Cardiac septum (tissue), 1 donor: ENCODE measurements at regions not wholly inside any gene's neighbourhood (a gene's known extent, or its start where the extent isn't known, plus 50 kb on each side); places are given as distances from the start of the nearest gene placed in this dataset.
"Not testable (repeated sequence)": the region's sequence is repeated elsewhere in the genome, so short reads cannot be mapped to it uniquely, and the experiment has no call there.

Experiments
- DNase-seq: peaks from one replicate; pipeline ENCODE4 v3.0.0-alpha.2; 2020; ENCODE audit warnings: low spot score
- intact Hi-C: fragments of 100-400 bp; cut with DNase I; formaldehyde crosslinking; loops from one replicate; pipeline ENCODE4 v1.14.0; 2022
- donor health status: DM: no; HTN: no; CAD: no.

DNA sequence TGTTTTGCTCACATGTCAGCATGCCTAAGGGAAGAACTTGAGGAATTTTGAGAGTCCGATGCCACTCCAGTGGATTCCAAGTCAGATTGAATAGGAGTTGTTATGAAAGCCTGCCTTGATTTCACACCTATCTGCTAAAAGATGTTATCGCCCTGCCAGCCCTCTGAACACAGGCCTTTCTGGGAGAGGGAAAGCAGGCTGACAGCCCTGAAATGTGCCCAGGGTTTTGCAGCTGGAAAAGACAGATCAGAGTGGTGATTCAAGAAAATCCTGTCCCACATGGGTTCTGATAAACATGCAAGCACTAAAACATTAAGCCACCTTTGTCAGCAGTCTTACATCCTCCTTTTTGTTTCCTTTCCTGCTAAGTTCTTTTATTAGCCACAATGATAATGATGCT is 1752.9 kb upstream of the CELF4 start:
- DNase-seq, result no peak
- intact Hi-C loops, result no loop called here

DNA sequence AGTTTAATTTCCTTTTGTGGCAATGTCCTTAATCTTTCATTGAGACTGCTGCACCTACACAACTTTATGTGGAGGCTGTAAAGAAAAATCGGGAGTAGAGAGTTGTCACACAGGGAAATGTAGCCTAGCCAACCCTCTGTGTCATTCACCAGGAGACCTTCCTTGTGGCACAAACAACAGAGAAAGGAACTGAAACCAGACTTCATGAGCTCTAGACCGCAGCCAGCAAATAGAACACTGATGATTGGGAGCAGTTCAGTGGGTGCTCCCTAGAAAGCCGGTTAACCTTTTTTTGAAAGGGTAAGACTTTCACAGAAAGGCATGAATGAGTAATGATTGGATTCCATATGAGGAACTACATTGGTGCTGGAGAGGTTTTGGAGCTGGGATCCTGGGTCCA is 1752.4 kb upstream of the CELF4 start:
- intact Hi-C loops, result no loop called here
- DNase-seq, result no peak

DNA sequence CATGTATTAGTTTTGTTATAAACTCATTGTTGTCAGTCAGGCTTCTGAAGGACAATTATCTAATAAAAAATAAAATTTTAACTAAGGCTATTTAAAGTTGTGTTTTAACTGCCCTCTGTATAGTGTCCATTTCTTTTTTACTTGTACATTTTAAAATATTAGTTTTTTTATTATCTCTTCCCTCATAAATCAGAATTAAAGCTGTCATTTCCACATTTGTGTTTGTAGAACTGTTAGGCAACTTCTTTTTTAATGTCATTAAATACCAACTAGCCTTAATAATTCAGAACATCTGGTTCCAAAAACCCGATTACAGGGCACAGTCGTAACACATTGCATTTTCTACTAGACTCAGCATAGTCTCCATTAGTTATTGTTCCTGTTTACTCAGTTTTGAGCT is 1749.0 kb upstream of the CELF4 start:
- no peak for DNase-seq
- intact Hi-C loops, result no loop called here

DNA sequence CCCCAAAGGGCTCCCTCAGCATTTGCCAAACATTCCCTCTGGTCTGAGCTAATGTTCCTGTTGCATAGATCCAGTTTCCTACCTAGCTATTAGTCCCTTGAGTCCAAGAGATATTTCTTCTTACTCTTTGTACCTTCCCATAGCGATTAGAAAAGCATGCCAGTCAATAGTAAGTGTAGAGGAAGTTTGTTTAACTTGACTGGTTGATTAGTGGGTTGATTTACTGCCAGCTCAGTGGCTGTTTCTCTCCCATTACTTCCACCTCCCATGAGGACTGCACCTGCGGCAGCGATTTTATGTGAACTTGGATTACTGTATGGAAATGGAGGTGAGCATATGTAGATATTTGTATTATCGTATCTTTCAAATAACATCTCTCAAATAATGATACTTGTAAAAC is 1748.4 kb upstream of the CELF4 start:
- intact Hi-C loops, result no loop called here

DNA sequence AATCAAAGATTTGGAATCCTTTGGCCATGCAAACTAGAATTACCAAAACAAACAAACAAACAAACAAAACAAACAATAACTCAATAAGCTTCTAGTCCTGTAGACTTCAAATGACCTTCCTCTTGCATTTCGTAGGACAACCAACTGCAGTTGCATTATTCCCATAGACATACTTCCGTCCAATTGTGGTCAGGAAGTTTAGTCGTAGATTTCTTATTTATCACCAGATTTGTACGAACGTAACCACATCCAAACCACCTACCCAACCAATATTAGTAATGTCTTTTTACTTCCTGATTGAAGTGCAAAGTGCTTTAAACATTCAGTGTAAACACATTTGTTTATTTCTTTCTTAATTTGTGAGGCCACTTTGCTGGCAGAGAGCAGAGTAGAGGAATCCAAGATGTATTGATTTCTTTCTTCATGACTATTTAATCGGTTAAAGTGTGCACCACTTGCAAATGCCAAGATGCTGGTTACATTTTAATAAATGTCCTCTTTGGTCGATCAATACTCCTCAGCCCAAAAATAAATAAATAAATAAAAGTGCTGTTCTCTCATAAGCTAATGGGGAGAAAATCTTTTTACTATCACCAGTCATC is 1745.6 kb upstream of the CELF4 start:
- no peak for DNase-seq
- intact Hi-C loops, result no loop called here

More for the DNA sequence above, 1748.4 kb upstream of the CELF4 start:
- DNase-seq, result no peak

DNA sequence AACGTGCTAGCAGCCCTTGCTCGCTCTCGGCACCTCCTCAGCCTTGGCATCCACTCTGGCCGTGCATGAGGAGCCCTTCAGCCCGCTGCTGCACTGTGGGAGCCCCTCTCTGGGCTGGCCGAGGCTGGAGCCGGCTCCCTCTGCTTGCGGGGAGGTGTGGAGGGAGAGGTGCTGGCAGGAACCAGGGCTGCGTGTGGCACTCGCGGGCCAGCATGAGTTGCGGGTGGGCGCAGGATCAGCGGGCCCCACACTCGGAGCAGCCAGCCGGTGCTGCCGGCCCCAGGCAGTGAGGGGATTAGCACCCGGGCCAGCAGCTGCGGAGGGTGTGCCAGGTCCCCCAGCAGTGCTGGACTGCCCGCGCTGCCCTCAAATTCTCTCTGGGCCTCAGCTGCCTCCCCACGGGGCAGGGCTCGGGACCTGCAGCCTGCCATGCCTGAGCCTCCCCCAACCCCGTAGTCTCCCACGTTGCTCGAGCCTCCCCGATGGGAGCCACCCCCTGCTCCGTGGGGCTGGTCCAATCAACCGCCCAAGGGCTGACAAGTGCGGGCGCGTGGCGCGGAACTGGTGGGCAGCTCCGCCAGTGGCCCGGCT is 1743.4 kb upstream of the CELF4 start:
- intact Hi-C loops, DNase-seq: not testable (repeated sequence)

DNA sequence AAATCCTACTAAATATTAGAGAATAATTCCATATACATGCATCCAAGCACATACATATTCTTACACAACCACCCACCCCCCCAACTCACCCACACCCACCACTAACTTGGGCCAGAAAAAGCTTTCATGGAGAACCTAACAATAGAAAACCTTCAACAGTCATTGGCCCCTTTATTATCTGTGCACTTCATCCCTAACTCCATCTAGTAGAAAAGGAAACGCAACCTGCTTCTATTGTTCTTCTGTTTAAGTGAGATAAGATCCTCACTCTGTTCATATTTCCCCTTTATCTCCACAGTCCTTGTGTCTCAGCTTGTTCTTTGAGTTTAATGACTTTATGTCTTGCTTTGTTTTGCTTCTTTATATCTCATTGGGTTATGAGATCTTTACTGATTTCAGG is 1740.2 kb upstream of the CELF4 start:
- no peak for DNase-seq
- intact Hi-C loops, result no loop called here

DNA sequence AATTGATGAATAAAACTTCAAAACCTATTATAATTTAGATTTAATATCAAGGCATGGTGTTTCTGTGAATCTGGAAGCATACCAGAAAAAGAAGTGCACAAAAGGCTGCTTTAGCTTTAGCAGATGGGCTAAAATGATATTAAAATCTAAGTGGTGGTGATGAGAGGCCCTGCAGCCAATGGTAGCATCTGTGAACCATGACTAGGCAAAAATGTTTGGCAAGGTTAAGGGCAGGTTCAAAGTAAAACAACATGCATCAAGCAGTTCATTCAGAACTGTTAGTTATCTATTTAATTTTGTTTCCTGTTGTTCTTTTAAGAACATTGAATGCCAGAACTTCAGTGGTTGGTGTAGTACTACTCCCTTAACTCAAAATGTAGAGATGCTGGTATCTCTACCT is 1736.9 kb upstream of the CELF4 start:
- intact Hi-C loops, result no loop called here
- no peak for DNase-seq

DNA sequence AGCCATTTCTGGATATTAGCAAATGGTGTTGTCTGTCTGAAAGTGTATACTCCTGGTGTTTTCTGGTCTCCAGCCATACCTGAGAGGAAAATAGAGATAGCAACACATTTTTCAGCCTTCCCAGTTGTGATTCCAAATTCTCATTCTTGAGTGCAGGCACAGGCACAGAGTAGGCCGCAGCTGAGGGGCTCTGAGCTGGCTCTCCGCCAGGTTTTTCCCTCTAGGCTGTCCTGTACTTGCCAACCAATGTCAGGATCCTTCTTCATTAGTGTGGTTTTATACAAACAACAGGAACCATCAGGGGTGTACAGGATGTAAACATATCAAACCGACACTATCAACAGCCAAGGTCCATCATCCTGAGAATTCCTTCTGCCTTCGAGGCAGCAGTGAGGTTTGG is 1733.6 kb upstream of the CELF4 start:
- DNase-seq, result no peak
- intact Hi-C loops, result no loop called here

DNA sequence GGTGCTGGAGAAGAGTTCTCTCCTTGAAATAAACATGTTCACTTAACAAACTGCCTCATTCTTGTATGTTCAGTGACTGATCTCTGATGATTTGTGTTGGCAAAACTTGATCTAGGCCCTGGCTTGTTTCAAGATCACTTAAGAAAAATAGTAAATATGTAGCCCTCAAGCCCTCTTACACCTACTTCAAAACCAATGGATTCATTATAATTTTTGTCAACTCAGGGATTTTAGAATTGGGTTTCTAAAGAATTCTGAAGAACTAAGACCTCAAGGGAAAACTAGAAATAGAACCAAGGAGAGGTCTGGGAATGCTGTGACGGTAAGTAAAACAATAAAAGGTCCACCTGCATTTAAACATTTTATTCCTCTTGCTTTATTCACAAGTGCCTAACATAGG is 1731.6 kb upstream of the CELF4 start:
- intact Hi-C loops, result no loop called here
- no peak for DNase-seq

DNA sequence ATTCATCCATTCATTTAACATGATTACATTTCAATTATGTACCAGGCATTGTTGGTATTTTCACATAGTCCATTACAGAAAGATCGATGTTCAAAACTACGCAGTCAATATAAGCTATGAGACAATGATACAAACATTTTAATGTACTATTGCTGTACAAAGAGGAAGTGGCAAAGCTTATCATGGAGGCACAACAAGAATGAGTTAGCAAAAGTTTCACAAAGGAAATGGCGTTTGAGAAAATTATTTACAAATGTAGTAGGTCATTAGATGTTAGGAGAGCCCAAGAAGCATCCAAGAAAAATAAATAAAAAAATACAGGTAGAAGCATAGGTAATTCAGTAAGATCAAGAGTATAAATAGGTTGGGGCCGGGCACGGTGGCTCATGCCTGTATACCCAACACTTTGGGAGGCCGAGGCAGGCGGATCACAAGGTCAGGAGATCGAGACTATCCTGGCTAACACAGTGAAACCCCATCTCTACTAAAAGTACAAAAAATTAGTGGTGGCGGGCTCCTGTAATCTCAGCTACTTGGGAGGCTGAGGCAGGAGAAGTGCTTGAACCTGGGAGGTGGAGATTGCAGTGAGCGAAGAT is 1730.8 kb upstream of the CELF4 start:
- intact Hi-C loops, result no loop called here

DNA sequence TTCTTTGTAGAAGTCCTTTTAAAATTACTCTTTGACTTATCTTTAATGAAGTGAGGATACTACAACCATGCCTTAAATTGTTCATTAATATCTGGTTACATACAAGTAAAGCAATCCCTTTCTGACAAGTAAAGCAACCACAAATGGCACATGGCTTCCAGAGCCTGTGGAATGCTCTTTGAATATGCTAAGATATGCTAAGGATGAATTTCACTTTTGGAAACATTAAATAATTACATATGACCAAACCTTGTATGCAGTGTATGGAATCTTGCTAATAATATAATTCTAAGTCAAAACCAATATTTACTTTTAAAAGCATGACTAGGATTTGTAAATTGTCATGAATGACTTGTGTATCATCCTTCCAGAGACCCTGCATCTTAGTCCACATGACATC is 1711.2 kb upstream of the CELF4 start:
- intact Hi-C loops, result loop anchor here (10.0 kb wide), 1 partner anchor 62 kb away; no protein-coding TSS in a partner anchor
- DNase-seq, result no peak

More for the DNA sequence above, 1730.8 kb upstream of the CELF4 start:
- DNase-seq, result no peak

DNA sequence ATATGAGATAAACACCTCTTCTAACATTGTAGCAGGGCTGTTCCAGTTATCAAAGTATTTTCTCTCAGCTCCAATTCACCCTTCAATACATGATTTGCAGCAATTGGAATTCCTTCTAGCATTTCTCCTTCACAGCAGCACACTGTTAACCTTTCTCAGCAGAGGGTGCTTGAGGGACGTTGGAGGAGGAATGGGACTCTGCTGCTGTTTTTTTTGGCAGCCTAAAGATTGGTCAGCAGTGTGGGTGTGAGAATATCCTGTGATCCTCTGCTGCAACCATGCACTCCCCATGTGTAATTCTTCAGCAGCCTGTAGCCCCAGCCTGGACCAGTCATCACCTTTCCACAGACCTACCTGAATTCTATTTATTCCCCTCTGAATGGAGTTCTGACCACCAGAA is 1708.9 kb upstream of the CELF4 start:
- intact Hi-C loops, result loop anchor here (10.0 kb wide), 1 partner anchor 60 kb away; no protein-coding TSS in a partner anchor
- DNase-seq, result no peak

DNA sequence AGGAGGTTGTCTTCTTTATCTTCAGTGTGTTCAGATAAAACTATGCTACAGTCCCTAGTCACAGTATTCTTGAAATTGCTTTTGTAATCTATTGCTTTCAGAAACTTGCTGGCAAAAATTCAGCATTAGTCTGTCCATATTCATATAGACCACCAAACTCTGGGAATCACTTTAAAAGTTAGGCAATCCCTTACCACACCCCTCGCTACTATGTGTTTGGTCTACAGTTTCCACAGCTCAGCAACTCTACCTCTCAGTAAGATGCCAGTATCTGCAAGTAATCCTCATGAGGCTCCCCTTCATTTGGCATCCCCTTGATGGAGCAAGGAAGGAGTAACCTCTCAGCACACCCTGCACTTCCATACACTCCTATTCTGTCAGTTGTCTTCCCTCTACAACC is 1706.6 kb upstream of the CELF4 start:
- DNase-seq, result no peak
- intact Hi-C loops, result loop anchor here (10.0 kb wide), 1 partner anchor 57 kb away; no protein-coding TSS in a partner anchor

DNA sequence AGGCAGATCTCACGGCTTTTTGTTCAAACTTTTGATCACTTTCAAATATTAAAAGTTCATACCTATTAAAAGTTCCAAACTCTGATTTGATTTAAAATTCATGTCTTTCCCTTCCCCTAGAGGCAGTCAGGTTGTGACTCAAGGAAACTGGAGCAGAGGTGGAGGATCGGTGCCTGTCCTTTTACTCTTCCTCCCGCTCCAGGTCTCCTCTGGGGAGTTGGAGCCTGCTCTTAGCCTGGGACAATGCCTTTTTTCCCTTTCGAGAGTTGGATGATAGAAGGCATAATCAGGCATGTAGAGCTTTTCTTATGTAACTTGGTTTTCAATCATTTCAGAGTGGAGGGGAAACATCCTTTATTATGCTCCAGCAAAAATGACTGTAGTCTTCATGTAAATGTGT is 1706.1 kb upstream of the CELF4 start:
- intact Hi-C loops, result loop anchor here (10.0 kb wide), 1 partner anchor 57 kb away; no protein-coding TSS in a partner anchor
- no peak for DNase-seq

DNA sequence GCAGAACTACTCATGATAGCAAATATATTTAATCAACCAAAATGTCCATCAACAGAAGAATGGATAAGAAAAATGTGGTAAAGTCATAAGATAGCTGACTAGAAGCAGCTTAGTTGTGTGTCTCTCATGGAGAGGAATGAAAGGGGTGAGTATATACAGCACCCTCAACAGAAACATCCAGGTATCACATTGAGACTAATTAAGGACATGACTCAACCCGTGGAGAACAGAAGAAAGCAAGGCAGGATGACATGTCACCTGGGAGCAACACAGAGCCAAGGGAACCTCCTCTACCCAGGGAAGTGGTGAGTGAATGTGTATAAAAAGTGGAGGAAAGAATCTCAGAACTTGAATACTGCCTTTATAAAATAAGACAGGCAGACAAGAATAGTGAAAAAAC is 1695.0 kb upstream of the CELF4 start:
- intact Hi-C loops, result no loop called here
- DNase-seq, result no peak

DNA sequence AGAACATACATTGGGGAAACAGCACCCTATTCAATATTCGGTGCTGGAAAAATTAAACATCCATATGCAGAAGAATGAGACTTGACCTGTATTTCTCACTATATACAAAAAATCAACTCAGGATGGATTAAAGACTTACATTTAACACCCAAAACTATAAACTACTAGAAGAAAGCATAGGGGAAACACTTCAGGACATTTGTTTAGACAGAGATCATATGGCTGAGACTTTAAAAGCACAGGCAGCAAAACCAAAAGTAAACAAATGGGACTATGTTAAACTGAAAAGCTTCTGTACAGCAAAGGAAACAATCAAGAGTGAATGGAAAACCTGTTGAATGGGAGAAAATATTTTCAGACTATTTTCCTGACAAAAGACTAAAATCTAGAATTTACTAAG is 1694.1 kb upstream of the CELF4 start:
- intact Hi-C loops, result no loop called here
- no peak for DNase-seq

DNA sequence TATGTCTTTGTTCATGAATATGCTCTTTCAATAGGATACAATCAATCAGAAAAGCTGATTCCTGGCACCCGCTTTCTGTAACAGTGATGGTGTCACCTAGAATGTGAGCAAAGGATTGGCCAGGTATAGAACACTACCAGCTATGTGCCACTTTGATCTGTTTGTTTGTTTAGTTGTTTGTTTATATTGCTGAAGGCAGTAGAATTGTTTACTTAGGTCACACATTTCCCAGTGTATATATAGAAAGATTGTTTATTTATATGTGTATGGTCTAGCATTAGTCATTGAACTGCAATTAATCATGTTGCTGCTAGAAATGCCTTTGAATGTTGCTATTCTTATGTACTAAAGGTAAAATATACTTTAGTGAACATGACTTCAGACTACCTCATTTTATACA is 1678.6 kb upstream of the CELF4 start:
- no peak for DNase-seq
- intact Hi-C loops, result no loop called here

DNA sequence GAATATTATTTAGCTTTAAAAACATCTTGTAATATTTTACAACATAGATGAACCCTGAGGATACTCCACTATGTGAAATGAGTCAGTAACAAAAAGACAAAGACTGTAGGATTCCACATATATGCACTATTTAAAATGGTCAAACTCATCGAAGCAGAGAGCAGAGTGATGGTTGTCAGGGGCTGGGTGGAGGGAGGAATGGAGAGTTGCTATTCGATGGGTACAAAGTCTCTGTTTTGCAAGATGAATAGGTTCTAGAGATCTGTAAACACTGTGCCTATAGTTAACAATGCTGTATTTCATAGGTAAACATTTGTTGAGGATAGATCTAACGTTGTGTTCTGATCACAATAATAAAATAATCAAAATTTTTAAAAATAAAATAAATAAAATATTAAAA is 1675.9 kb upstream of the CELF4 start:
- intact Hi-C loops, result no loop called here
- no peak for DNase-seq

DNA sequence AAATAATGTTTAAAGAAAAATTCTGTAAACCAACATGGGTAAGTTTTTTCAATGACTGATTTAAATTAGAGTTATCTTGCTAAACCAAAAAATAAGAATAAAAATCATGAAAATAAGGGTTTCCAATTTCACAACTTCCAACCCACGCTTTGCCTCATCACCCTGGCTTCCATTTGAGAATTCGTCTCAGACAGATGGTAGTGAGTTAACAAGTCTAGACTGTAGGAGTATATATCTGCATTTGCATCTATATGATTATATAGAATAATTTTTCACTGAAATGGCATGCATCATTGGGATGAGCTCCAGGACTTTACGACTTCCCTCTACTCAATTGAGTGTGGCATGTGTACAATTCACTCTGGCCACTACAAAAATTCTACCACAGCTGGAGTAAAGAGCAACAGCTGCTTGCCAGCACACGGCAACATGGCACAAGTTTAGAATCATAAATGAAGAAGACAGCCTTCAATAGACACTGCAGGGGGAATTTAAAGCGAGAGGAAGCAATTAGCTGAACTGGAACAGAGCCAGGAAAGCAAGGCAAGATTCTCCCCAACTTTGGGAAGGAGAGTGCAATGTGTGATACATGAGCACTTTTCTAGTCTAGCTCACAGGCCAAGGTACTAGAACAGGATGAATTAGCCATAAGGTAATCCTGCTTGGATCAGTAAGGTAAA is 1673.5 kb upstream of the CELF4 start:
- intact Hi-C loops, result no loop called here
- no peak for DNase-seq
